Activated CD4-positive, alpha-beta T cell treated with anti-CD3 and anti-CD28 coated beads for 48 hours (primary cell): ENCODE measurements at regions not wholly inside any gene's neighbourhood (a gene's known extent, or its start where the extent isn't known, plus 50 kb on each side); places are given as distances from the start of the nearest gene placed in this dataset.

Experiments used
- DNase-seq: peaks from one replicate; pipeline ENCODE4 v3.0.0-alpha.2; 2020

- DNase-seq: no peak
Observed at GRCh38 chr5:145499483-145499882, 335.7 kb downstream of the PRELID2 start.

- DNase-seq: no peak
Observed at GRCh38 chr5:145497052-145497451, 338.1 kb downstream of the PRELID2 start.

DNA sequence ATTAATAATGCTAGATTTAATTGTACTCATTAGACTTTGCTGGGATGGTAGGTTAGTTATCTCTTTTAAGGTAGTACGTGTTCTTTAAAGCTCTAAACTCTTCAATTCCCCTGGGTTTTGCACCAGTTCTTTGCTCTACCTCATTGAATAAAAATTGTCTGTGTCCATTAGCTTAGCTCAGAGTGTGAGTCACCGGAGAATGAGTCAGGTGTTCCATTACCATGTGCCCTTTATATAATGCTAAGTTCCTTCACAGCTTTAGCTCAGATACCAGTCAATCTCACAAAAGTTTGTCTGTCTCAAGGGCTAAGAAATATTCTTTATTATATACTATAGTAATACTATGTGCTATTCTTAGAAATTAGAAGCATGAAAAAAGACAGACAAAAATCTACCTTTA is 339.4 kb downstream of the PRELID2 start:
- peak; percentile 2 for DNase-seq

- no peak for DNase-seq
Observed at GRCh38 chr5:145495196-145495595, 339.9 kb downstream of the PRELID2 start.

DNA sequence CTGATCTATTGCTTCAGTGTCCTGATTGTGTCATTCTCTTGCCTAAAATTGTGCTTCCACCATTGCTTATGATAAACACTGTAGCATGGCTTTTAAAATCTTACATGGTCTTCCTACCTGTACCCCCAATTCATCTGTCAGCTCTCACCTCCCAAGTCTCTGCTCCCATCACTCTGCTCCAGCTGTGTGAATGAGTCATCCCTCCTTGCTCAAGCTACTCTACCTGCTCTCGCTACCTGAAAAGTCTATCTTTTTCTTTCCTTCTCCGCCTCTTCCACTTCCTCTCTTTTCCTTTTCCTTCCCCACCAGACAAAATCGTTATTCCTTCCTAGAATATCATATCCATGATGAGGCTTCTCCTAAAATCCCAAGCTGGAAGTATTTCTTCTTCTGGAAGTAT is 341.7 kb downstream of the PRELID2 start:
- no peak for DNase-seq

DNA sequence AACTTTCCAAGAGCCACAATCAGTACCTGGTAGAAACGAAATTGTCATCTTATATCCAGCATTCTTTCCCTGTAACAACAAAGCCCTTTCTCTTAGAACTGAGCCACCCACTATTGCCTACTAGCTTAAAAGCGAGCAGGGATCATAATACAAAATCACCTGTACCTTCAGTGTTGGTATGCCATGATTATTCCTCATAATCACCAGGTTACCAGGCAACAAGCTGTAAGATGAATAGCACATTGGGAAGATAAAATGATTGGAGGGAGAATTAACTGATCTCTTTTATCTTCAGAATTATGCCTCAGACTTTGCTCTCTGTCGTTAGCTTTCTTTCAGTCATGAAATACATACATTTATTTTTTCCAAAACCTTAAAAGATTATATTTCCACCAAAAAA is 345.6 kb downstream of the PRELID2 start:
- DNase-seq: no peak

GRCh38 chr5:145484158-145484557 is 351.0 kb downstream of the PRELID2 start:
- DNase-seq: no peak

DNA sequence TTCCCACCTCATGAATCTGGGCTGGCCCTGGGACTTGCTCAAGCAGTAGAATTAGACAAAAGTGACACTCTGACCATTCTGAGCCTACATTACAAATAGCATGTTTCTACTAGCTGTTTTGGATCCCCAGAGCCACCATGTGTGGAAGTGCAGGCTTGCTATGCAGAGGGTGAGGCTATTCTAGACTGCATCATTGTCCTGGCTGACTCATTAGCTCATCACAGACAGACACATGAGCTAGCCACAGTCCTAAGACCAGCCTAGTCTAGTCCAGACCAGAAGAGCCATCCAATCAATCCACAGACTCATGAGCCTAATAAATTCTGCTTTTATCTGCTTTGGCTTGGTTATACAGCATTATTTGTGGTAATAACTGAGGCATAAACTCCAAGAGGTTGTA is 351.9 kb downstream of the PRELID2 start:
- DNase-seq: no peak

GRCh38 chr5:145479857-145480256 is 355.3 kb downstream of the PRELID2 start:
- no peak for DNase-seq

DNA sequence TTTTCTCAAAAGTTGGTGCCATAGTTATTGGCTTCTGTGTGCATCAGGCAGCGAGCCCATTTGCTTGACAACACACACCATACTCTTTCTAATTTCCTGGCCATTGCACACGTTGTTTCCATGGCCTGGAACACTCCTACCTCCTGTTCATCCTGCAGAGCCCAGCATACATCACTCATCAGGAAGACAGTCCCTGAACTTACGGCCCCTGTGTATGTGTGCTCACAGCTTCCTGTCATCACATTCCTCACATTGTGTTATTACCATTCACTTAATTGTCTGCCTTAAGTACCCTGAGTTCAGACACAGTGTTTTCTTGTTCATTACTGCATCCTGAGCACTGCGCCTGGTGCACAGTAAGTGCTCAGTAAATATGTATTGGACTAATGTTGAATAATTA is 355.9 kb downstream of the PRELID2 start:
- no peak for DNase-seq

DNA sequence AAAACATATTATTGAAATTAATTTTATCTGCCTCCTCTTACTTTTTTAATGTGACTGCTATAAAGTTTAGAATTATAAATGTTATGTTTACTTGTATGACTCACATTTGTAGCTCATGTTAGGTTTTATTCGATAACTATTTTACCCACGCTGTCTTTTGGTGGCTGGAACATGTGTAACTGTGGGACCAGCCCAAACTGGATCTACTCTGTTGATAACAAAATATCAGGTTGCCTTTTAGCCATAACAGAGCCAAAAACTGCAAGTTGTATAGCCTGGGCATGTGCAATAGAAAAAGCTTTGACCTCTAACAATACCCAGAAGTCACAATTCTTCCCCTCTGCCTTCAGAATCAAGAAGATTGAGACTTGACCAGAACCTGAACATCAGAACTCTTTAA is 356.5 kb downstream of the PRELID2 start:
- DNase-seq: no peak

DNA sequence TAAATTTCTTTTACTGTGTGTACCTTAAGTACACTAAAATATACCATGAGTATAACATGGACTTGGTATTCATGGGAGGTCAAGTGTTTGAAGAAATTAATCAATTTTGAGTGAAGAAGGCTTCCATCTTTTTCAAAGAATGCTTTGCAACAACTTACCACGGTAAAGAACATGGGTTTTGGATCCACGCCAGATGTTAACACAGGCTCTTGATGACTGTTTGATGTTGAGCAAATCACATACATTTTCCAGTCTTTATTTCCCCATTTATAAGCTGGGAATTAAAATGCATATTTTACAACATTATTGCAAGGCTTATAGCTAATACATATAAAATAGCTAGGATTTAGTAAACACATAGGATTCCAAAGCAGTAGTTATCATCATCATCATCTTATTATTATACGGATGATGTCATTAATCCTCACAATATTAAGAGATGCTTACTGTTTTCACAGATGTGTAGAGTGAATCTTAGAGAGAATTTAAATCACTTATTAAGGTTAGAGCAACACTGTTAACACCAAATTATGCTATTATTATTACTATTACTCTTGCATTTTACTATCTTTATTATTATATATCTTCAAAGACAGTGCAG is 362.0 kb downstream of the PRELID2 start:
- no peak for DNase-seq

GRCh38 chr5:145471831-145472612 is 363.1 kb downstream of the PRELID2 start:
- no peak for DNase-seq

GRCh38 chr5:145471026-145471425 is 364.1 kb downstream of the PRELID2 start:
- no peak for DNase-seq

DNA sequence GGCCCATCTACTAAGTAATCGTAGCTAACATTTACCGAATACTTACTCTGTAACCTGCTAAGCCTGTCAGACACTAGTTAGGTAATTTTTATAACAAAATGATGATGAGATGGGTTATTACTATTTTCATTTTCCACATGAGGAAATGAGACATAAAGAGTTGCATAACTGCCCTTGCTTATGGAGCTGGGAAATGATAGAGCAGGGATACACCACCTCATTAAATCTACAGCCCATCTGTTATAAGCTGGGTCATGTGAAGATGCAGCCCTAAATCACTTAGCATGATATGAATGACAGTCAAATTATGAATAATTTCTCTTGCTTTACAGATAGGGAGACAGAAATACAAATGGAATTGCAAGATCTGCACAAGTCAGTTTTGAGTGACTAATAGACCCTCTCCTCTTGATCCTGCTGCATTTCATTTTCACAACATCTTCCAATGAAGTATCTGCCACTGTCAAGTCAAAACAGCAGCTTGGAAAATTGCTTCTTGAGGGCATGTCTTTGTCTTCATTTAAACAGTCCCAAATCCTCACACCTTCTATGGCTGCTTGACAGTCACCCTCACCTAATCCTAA is 364.7 kb downstream of the PRELID2 start:
- no peak for DNase-seq

- no peak for DNase-seq
Observed at GRCh38 chr5:145467446-145467845, 367.7 kb downstream of the PRELID2 start.

DNA sequence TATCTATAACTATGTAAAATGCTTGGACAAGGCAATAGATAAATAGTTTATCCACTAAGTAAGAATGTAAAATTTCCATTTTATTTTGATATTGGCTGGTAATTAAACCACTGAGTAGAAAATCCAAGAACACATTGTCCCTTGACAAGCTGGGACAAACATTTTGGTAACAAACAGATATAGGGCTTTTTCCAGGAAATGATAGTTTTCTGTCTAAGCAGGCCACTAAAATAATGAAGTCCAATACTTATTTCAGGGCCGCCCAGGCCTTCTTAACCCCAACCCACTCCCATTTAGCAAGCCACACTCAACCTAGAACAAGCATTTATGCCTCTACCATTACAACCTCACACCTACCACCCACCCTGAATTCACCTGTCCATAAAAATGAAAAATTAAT is 368.6 kb downstream of the PRELID2 start:
- DNase-seq: no peak

GRCh38 chr5:145465474-145466263 is 369.5 kb downstream of the PRELID2 start:
- no peak for DNase-seq

DNA sequence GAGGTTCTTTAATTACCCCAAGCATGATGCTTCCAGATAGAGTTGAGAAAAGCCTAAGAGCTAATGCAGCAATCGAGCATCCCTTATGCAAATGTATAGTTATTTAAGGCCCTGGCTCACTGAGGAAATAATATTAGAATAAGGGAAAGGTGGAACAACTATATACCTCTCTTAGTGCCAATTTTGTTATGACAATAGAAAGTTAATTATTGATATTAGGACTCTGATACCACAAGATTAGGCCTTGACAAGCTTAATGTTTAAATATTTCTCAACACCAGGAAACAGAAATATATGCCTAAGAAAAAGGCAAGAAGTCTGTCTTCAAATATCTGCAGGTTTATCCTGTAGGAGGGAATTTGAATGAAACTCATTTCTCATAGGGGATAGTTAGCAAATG is 371.0 kb downstream of the PRELID2 start:
- no peak for DNase-seq

- no peak for DNase-seq
Observed at GRCh38 chr5:145463634-145464033, 371.5 kb downstream of the PRELID2 start.

DNA sequence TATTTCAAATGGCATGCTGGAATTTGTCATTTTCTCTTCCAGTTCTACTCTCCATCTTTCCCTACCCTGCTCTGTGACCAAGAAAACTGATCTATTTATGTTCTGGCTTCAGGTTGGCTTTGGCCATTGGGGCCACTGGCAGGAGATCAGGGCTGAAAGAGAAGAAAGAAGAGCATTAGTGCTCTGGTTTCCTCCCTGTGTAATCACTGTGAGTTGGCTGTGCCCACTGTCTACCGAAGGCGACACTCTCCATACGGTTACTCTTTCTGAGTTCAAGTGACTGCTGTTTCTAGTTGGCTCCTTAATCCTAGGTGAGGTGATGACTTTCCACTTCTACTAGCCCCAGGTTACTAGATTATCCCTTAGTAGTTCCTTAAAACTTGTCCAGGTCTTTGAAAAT is 372.6 kb downstream of the PRELID2 start:
- no peak for DNase-seq

GRCh38 chr5:145450286-145450885 is 384.8 kb downstream of the PRELID2 start:
- no peak for DNase-seq

DNA sequence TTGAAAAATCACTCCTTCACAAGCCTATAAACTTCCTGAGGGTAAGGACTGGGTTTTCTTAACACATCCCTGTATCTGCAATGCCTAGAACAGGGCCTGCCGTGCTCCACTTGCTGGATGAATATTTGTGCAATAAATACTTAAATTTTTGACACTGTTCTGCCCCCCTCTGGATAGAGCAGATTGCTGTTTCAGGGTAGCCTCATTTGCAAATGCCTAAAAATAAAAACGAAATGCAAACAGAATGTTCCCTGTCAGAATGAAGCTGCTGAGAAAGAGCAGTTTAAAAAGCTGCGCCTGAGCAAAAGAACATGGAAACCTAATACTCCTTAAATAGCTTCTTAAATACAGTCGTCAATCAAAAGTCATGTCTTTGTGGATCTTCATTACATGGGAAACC is 385.3 kb downstream of the PRELID2 start:
- DNase-seq: no peak
